ENCODE measurements at regions not wholly inside any gene's neighbourhood (a gene's known extent, or its start where the extent isn't known, plus 50 kb on each side); places are given as distances from the start of the nearest gene placed in this dataset.

GRCh38 chr15:26011916-26012315 lies 148.8 kb upstream of the ATP10A start:
- TF ChIP-seq POLR2AphosphoS5 (IDR thresholded peaks at IDR 0.05; ENCODE audit: low read depth, low read length) (no peak), CEBPB (IDR thresholded peaks at IDR 0.05; ENCODE audit: low read depth) (no peak)
- TF ChIP-seq, protein P1, sequence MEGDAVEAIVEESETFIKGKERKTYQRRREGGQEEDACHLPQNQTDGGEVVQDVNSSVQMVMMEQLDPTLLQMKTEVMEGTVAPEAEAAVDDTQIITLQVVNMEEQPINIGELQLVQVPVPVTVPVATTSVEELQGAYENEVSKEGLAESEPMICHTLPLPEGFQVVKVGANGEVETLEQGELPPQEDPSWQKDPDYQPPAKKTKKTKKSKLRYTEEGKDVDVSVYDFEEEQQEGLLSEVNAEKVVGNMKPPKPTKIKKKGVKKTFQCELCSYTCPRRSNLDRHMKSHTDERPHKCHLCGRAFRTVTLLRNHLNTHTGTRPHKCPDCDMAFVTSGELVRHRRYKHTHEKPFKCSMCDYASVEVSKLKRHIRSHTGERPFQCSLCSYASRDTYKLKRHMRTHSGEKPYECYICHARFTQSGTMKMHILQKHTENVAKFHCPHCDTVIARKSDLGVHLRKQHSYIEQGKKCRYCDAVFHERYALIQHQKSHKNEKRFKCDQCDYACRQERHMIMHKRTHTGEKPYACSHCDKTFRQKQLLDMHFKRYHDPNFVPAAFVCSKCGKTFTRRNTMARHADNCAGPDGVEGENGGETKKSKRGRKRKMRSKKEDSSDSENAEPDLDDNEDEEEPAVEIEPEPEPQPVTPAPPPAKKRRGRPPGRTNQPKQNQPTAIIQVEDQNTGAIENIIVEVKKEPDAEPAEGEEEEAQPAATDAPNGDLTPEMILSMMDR (IDR thresholded peaks at IDR 0.05 in 2 of 3, conservative IDR thresholded peaks at IDR 0.05 in 1 of 3; ENCODE audit: borderline replicate concordance in 1 of 3, insufficient read depth in 1 of 3, low read depth in 2 of 3, low read length in 2 of 3), result no peak
- TF ChIP-seq, protein P2, sequence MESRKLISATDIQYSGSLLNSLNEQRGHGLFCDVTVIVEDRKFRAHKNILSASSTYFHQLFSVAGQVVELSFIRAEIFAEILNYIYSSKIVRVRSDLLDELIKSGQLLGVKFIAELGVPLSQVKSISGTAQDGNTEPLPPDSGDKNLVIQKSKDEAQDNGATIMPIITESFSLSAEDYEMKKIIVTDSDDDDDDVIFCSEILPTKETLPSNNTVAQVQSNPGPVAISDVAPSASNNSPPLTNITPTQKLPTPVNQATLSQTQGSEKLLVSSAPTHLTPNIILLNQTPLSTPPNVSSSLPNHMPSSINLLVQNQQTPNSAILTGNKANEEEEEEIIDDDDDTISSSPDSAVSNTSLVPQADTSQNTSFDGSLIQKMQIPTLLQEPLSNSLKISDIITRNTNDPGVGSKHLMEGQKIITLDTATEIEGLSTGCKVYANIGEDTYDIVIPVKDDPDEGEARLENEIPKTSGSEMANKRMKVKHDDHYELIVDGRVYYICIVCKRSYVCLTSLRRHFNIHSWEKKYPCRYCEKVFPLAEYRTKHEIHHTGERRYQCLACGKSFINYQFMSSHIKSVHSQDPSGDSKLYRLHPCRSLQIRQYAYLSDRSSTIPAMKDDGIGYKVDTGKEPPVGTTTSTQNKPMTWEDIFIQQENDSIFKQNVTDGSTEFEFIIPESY (IDR thresholded peaks at IDR 0.05; ENCODE audit: extremely low read depth, insufficient replicate concordance, low read length), result no peak
